Right forelimb (tissue), 1 donor: ENCODE measurements at regions not wholly inside any gene's neighbourhood (a gene's known extent, or its start where the extent isn't known, plus 50 kb on each side); places are given as distances from the start of the nearest gene placed in this dataset.
A peak's percentile ranks its signal among the peaks of the same experiment; 100 is the strongest.

ENCODE experiments used
- DNase-seq: peaks from one replicate; pipeline ENCODE4 v3.0.0-alpha.2; 2018

DNA sequence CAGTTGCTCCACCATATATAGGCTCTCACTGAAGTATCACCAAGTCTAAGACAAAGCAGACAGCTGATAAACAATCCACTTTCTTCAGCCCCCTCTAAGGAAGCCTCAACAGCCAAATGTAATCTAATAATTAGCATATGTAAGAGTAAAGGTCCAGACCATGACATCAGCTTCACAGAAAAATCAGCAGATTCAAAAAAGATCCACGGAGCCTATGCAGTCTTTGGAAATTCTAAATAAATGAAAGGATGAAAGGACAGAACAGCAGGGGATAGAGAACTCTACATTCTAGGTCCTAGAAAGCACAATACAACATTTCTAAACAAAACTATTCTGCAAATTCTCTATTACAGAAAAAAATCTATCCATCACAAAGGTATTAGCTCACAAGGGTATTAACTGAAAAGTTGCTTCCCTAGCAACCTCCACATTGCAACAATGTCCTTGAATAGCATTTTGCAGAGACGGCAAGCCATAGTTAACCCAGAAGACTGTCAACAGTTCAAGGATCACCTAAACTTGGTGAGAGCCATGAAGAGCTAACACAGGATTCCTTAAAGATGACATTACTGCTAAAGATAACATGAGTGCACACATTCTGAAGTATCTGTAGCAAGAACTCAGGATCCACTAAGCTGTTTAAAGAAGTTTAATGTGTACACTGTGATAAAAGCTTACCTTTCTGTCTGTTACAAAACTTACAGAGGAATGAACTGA, 74.3 kb downstream of the SIPA1L2 start:
- DNase-seq: no peak

DNA sequence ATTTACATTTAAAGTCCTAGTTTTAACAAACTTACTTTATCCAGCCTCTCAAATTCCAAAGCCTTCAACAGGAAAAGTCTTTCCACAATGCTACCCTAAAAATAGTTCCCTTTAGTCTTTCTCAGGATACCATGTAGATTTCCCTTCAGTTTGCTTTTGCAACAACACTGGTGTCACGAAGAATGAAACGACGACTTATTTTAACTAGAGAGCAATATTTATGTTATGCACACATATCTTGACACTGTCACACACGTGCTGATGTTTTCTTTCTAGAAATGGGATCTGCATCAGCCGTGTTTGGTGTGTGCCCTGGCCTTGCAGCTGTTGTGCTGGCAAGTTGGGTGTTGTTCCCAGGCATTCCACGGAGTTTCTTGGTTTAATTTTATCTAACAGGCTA, 75.5 kb downstream of the SIPA1L2 start:
- no peak for DNase-seq

DNA sequence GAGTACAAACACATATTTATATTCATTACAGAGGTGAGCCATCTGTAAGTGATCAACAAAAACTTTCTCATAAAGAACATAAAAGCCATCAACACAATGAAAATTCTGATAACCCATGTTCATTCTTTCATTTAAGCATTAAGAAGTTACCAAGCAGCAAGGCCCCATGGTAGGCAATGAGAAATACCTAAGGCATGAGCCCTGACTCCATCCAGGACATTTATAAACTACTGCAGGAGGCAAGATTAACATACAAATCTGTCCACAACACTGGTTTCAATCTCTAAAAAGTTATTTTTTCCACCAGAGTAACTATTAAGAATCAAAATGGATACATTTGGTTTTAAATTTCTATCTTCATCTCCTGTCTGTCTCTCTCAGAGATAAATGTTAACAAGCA, 76.1 kb downstream of the SIPA1L2 start:
- DNase-seq: no peak

GRCh38 chr1:232553050-232553754, 76.7 kb downstream of the SIPA1L2 start:
- DNase-seq: peak; percentile 69

DNA sequence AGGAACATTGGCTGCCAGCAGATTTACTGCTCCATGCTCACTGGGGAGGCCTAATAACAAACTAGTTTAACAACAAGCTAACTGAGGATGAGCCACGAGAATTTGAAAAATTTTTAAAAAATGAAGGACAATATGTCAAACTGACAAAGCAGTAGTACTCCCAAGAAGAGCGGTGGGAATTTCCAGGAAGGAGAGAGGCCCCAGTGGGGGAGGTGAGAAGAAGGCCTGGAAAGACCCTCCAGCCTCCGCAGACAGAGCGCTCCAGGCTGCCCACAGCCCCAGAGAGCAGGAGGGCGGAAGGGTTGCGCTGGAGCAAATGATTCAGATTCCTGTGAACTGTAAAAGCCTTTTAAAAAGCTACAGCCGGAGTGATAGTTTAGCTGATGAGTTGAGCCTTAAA, 78.5 kb downstream of the SIPA1L2 start:
- no peak for DNase-seq

- no peak for DNase-seq
These were observed 79.9 kb downstream of the SIPA1L2 start for GRCh38 chr1:232550007-232550406.

DNA sequence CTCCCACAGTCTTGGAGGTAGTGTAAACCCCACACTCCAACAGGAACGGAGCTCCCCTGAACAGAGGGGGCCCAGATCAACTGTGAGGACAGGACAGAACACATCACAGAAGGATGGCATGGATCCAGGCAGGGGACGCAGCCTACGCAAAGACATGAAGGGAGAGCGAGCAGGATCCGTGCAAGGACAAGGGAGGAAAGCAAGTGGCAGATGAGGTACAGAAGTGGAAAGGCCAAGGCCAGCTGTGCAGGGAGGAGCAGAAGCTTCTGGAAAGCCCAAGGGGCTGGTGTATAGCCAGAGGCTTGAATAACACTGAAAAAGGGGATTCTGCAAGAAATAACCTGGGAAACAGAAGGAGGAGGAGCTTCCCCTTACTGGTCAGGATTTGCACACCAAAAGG, 81.2 kb downstream of the SIPA1L2 start:
- no peak for DNase-seq

GRCh38 chr1:232547938-232548484, 81.9 kb downstream of the SIPA1L2 start:
- DNase-seq: no peak

DNA sequence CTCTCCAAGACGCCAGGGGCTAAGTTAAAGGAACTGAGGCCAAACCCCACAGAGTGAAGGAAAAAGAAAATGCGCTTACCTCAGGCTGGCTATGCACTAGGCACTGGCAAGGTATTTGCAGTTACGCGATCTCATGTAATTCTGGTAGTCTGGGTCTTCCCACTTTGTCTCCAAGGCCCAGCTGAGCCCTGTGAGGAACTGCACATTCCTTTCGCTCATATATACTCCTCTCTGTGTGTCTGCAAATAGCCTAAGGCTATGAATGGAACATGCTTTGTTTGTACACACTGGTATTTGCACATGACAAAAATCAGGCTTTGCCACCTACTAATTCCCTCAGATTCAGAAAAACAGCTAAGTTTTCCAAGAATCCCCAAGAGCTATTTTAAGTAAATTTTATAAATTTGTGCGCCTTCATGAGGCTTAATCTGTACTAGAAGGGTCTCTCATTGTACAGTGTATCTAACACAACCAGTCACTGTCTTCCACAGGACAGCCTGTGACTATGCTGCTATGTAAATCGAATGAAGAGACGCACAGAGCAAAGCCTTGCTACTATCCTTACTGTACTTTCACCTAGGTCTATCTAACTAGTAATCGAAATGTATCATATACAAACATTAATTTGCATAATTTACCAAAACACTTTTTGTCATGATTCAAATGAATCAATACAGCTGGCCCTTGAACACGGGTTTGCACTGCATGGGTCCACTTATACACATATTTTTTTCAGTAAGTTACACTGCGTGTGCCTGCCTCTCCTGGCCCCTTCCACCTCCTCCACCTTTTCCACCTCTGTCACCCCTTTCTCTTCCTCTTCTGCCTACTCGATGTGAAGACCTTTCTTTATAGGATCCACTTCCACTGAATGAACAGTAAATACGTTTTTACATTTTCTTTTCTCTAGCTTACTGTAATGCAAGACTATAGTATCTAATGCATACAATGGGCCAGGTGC, 87.0 kb downstream of the SIPA1L2 start:
- no peak for DNase-seq

DNA sequence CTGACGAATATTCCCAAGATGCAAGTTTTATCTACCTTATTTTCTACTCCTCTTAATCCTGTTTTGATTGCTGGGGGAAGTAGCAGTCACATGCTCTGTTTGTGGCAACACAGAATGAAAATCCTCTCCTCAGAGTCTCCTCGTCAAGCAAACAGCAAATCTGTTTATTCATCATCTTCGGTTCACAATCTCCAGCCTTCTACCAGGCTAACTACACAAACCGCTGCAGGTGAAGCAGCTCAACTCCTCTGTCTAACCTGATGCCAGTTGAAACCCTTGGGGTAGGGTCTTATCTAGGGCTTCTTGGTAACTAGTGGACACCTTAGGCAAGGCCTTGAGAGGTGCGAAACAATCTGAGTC, 91.0 kb downstream of the SIPA1L2 start:
- DNase-seq: no peak

DNA sequence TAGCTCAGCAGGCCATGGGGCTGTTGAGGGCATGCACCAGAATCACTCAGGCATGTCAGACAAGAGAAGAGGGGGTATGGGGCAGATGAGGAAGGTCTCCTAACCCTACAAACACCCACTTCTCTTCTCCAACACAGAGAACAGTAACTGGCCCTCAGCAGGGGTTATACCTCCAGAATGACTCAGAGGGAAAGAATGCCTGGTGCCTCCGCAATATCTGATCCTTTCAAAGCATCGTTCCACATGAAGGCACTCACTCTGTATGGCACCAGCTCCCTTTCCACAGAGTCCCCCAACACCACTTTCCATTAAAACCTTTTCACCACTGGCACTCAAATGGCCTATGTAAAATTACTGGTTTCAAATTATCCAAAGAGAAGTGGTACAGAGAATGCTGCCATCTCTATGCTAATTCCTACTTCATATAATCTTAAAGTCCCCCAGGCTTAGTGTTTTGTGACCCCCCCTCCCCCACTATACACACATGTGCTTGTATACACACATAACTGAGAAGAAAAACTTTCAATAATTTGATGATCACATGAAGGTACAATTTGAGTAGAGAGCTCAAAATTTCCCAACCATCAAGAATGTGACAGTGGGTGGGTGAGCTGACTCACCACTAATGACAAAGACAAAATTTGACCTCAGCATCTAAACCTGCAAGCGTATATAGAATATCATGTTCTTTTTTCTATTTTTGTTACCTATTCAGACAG, 91.5 kb downstream of the SIPA1L2 start:
- no peak for DNase-seq

- no peak for DNase-seq
These were observed 95.1 kb downstream of the SIPA1L2 start for GRCh38 chr1:232534552-232535517.

DNA sequence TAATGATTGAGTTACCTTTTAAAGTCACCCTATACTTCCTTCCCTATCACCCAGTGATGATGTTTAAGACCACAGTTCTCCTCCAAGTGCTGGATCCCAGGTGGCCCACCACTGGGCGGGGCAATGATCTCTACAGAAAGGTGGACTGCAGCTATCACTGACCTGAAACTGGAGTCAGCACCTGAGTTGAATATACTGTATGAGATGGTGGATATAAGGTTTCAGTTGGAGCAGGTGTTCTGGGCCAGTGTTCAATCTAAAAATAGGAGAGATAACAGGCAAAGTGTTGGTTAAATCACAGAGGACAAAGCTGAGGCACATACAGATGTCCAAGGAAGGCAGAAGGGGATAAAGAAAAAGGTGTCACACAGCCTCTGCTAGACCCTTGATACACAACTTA, 96.6 kb downstream of the SIPA1L2 start:
- no peak for DNase-seq

- no peak for DNase-seq
These were observed 97.0 kb downstream of the SIPA1L2 start for GRCh38 chr1:232532901-232533300.

DNA sequence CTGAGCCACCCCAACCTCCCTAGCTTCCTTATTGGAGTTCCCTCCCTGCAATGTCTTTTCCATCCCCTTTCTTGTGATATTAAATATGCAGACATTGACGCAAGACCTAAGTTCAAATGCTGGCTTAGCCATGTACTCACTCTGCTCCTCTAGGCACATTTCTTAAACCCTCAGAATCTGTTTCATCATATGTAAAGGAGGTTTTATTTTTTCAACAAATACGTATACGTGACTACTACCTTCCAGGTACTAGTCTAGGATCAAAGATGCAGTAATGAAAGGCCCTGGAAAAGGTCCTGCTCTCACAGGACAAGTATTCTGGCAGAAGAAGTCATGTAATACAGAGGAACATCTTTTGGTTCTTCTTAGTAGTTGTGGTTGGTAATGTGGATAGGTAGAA, 98.6 kb downstream of the SIPA1L2 start:
- DNase-seq: no peak

DNA sequence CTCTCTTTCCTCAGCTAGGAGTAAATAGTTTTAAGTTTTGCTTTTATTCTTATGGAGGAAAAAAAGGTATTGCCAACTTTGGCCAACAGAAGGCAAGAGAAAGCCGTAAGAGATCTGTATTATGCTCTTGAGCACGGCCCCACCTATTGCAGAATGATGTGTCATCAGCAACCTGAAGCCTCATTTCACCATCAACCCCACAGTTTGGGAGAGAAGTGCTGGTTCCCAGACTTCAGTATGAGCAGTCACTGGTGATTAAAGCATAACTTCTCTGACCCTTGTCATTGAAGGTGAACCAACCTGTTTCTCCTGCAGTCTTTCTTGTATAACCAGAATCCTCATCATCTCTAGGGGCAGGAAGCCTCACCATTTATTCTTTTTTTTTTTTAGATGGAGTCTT, 100.2 kb downstream of the SIPA1L2 start:
- DNase-seq: no peak

- DNase-seq: no peak
These were observed 101.4 kb downstream of the SIPA1L2 start for GRCh38 chr1:232528472-232529089.

- DNase-seq: no peak
These were observed 105.9 kb downstream of the SIPA1L2 start for GRCh38 chr1:232524056-232524455.

GRCh38 chr1:232522189-232522588, 107.7 kb downstream of the SIPA1L2 start:
- DNase-seq: no peak

- DNase-seq: no peak
These were observed 108.3 kb downstream of the SIPA1L2 start for GRCh38 chr1:232521660-232522059.

DNA sequence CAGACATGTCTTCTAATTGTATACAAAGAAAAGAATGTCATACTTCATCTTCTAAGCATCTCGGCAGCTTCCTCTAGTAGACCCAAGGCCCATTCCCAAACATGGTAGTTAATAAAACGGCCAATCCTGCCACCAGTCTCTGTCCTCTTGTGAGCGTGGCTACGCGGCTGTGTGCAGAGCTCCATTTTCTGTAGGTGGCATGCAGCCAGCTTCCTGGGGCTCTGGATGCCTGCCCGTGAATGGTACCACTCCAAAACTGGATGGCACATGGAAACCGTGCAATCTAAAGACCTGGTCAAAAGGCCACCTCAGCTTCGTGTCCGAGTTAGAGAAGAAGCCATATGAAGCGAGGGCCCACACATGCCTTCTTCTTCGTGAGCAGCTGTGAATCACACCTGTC, 110.7 kb downstream of the SIPA1L2 start:
- DNase-seq: no peak
